Activated CD4-positive, CD25-positive, alpha-beta regulatory T cell (primary cell): ENCODE measurements at regions not wholly inside any gene's neighbourhood (a gene's known extent, or its start where the extent isn't known, plus 50 kb on each side); places are given as distances from the start of the nearest gene placed in this dataset.

Experiments
- DNase-seq, 4 experiments: peaks; one replicate each; lab custom pipeline; 2025; lab: John Stamatoyannopoulos, UW

- no peak for DNase-seq
Measured at GRCh38 chr3:67288466-67289106, 290.5 kb downstream of the KBTBD8 start.

DNA sequence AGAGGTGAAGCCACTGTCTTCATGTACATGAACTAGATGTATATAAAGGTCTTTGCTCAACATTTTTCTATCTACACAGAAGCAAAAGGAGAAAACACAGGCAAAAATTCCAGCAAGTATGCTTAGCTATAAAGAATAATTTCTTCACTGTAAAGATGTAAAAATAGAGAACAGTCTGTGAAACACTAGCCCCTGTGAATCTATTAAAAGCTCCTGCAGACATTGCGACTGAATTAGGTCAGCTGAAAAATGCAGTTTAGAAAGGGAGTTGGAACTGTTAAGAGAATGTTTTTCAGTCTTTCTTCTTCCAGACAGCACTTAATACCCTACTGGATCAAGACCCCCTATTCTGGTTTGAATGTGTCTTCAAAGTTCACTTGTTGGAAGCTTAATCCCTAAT, 291.5 kb downstream of the KBTBD8 start:
- DNase-seq, result no peak

- no peak for DNase-seq
Measured at GRCh38 chr3:67290438-67290837, 292.3 kb downstream of the KBTBD8 start.

GRCh38 chr3:67291287-67292252, 293.5 kb downstream of the KBTBD8 start:
- no peak for DNase-seq

DNA sequence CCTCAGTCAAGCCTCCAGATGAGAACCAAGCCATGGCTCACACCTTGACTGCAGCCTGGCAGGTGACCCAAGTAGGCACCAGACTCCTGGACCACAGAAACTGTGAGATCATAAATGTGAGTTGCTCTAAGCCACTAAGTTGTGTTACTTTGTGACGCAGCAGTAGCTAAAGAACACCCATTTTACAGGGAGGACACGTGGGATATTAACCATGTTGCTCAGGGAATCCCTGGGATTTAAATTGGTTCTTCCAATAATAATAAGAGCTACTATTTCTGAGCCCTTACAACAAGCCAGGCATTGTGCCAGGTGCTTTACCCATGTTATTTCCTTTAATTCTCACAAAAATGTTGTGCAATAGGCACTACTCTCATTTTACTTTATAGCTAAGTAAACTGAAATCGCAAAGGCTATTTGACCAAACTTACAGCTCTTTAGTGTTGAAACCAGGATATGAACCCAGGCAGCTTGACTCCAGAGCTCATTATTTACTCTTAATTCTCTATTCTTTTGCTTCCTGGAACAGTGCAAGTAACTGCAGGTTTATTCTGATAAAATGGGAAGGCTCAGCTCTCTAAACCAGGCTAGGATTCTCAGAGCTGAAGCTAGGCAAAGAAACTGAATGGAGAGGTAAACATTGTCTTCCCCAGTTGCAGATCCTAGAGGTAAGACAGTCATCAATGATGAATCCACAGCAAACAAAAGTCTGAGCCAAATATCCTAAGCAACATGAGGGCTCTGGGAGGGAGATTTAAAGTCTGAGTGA, 294.4 kb downstream of the KBTBD8 start:
- DNase-seq, result no peak

DNA sequence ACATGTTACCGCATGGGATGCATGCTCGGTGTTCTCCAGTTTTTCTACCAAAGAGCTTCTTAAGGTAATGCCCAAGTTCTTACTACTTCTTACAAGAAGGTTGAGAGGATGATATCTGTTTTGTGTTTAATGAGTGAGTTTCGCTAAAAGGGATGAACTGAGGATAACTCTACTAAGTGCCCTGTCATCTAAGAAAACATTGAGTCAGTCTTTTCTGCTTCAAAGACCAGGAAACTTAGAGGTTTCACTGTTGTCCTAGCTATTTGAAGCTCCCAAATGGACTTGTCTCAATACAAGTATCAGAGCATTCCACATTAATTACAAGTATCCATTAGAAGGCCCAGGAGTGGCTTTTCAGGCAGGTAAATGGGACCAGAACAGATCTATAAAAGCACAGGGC, 296.2 kb downstream of the KBTBD8 start:
- no peak for DNase-seq

DNA sequence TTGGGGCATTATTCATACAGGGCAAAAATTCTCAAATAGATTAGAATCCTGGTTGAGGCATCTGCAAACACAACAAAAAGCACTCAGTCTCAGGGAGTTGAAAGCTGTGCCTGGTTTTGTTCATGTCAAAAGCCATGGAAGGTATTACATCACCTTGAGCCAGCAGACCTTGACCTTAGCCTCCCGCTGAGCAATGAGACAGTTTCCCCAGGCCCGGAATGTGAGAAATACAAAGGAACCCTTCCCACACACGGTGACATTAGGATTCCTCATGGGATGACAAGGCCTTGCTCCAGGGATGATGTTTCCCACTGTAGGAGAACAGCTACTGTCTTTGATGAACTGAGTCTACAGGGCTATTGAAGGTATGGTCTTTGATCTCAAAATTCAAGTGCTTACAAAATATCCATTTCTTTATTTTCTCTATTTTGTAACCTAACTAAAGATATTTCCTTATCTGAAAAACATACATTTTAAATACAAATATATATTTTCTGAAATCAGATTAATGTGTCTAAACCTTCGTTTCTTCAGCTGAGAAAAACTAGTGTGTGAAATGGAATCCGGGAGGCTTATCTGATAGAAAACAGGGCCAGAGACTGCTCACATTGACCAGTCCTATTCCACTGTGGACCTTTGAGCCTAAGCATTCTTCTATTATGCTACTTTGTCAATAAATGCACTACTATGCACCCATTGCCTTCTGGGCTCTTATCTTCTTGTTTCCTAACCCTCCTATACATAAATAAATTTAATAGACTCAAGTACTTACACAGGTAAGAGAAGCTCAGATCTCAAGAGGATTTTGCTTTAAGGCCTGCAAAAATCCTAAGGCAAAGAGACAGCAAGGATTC, 298.2 kb downstream of the KBTBD8 start:
- DNase-seq, result no peak

DNA sequence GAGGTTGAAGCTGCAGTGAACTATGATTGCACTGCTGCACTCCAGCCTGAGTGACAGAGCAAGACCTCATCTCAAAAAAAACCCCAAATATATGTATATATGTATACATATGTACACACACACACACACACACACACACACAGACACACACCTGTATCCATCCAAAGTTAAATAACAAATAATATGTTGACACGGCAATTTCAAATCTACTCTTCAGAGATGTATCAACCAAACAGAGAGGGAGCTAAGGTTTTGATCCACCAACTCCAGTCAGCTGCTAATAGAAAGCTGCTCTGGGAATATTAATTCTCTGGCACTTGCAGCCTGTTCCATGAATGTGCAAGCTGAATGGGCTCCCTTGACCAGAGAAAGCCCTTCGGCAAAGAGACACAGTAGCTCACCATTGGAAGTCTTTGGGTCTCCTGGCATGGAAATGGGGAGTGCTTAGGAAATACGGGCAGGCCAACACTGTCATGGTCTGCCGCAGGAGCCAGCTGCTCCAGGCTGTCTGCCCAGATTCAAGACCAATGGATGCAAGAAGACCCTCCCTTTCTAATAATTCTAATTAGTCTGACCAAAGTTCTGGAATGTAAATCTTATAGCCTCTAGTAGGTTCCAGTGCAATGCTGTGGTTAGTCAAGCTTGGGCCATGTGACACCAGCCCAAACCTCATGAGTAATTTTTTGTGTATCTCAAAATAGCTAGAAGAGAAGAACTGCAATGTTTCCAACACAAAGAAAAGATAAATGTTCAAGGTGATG, 299.8 kb downstream of the KBTBD8 start:
- no peak for DNase-seq

GRCh38 chr3:67301556-67301955, 303.4 kb downstream of the KBTBD8 start:
- no peak for DNase-seq

GRCh38 chr3:67302489-67302888, 304.4 kb downstream of the KBTBD8 start:
- DNase-seq, result no peak

DNA sequence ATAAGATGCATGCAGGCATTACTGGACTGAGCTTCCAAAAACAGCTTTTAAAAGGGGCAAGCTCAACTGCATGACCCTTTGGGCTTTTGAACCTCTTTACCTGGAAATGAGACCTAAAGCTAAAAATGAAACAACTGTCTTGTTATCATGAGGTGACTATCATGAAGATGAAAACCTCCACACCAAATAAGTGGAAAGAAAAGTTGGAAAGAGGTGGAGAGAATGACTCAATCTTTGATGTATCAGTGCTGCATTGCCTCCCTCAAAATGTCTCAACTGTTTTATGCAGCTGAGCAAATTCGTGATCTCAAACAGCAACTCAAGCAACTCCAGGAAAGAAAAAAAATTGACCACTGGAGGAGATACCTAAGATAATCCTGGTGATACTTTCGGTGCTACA, 307.1 kb downstream of the KBTBD8 start:
- no peak for DNase-seq

DNA sequence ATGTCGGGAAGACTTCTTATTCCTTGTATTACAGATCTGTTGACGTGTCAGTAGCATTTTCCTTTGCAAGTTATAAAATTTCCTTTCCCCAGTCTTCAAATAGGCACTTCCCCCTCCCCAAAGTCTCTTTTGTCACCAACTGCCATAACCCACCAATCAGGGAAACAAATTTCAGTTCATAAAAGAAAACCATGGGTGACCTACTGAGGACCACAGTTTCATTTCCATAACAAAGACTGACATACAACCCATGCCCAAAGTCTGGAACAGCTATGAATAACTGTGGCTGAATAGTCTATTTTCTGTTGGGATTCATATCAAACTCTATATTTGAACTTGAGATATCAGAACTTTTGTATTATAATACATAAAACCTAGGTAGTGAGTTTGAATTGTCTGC, 307.8 kb downstream of the KBTBD8 start:
- no peak for DNase-seq

DNA sequence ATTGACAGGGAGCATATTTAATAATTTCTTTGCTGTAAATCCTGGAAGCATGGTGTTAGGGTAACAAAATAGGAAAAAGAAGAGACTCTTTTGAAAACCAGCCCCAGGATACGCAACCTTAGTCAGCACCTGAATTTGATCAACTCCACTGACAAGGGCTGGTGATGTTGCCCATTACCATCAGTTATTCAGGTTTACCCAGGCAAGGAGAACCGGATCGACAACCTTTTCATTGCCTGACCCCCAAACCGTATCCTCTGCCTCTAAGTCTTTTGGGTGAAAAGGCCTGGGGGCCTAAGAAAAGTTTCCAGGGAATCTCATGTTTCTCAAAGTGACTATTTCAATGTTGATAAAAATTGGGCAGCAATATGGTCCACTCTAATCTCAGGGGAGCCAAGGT, 313.3 kb downstream of the KBTBD8 start:
- no peak for DNase-seq

DNA sequence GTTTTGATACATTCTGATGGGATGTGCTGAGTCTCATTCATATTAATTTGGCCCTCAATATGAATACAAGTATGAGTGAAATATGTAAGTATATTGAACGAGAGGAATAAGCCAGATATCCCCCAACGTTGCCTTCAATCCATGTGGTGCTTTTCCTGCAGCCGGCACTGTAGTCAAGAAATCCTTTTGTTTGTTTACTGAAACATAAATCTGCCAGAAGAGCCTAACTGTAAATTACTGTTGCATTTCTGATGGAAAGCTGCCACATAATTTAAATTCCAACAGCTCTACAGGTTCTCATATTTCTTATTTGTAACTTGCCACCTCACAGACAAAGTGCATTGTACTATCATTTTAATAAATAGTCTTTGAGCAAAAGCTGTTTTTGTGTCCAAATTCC, 314.0 kb downstream of the KBTBD8 start:
- DNase-seq, result no peak

GRCh38 chr3:67318162-67318561, 320.1 kb downstream of the KBTBD8 start:
- no peak for DNase-seq

DNA sequence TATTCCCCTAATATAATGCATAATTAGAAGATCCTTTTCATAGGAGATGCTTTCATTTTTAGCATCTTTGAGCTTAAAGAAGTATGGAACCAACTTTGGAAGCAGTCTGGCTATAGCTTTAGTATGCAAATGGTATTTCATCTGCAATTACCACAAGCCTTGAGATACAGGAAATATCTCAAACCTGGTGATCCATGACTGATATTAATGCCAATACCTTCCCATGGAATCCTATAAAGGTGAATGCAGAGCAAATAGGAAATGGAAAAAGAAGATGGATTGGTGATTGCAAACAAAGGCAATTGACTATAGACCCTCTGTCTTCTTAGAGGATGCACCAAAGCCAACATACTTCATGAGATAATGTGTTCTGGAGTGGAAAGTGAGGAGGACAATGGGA, 326.4 kb downstream of the KBTBD8 start:
- DNase-seq, result no peak
